ENCODE measurements at regions not wholly inside any gene's neighbourhood (a gene's known extent, or its start where the extent isn't known, plus 50 kb on each side); places are given as distances from the start of the nearest gene placed in this dataset.

- Histone ChIP-seq H3K9me1 (ENCODE audit: control insufficient read depth, insufficient read depth, low read length) (no peaks in the 10 kb centered on the region), H3K9me3 (replicated peaks; ENCODE audit: control insufficient read depth, insufficient read depth, low read depth, low read length) (no peaks in the 10 kb centered on the region), H3K4me1 (replicated peaks in 1 of 2; ENCODE audit: control insufficient read depth in 2 of 2, insufficient read depth in 2 of 2, low read length in 2 of 2) (no peaks in the 10 kb centered on the region), H3K27me3 (ENCODE audit: control insufficient read depth in 2 of 2, insufficient read depth in 2 of 2, low read length in 2 of 2) (no peaks in the 10 kb centered on the region; a peak in 1 of 5 replicates), H3K9ac (ENCODE audit: insufficient read depth in 1 of 2, low read depth in 2 of 2, low read length in 2 of 2) (no peak overlapping the region), H3K27ac (ENCODE audit: extremely low read depth, low read depth, low read length) (no peak overlapping the region), H2AFZ (ENCODE audit: low read depth, low read length) (no peak overlapping the region), H3K36me3 (ENCODE audit: control insufficient read depth, insufficient read depth, low read length) (no peaks in the 10 kb centered on the region), H3K4me2 (ENCODE audit: insufficient read depth, low read length) (no peak overlapping the region), H3K4me3 (no peak overlapping the region), H4K20me1 (replicated peaks; ENCODE audit: control insufficient read depth, insufficient read depth, low read length) (no peaks in the 10 kb centered on the region), H3K79me2 (ENCODE audit: control insufficient read depth, insufficient read depth, low read length) (no peaks in the 10 kb centered on the region)
- no TSS peak for BruUV-seq (replicated peaks)
- ATAC-seq = no peak
- POLR2A ChIA-PET = no interaction called here
- in situ Hi-C loops (cut with MboI) = no loop called here
- 1% methylated on average over 7 of the region's 7 CpGs for WGBS (ENCODE audit: insufficient coverage, low coverage, missing lambda C conversion rate)
- TF ChIP-seq ARID3A (IDR thresholded peaks at IDR 0.05; ENCODE audit: borderline replicate concordance, low read depth, low read length) (no peak), RUNX1 (IDR thresholded peaks at IDR 0.05; ENCODE audit: low read depth) (no peak), SMARCC2 (IDR thresholded peaks at IDR 0.05; ENCODE audit: low read depth) (no peak), POLR2AphosphoS2 (IDR thresholded peaks at IDR 0.05; ENCODE audit: low read length) (no peak), MBD1 (CRISPR knock-in tag; IDR thresholded peaks at IDR 0.05) (no peak), RBM39 (optimal IDR thresholded peaks at IDR 0.05; ENCODE audit: low read depth, low read length) (no peak), SOX6 (IDR thresholded peaks at IDR 0.05) (no peak), HBP1 (CRISPR knock-in tag; IDR thresholded peaks at IDR 0.05) (no peak), MEF2A (IDR thresholded peaks at IDR 0.05; ENCODE audit: control insufficient read depth, low read depth, low read length) (no peak), COPS2 (conservative IDR thresholded peaks at IDR 0.05) (no peak), PREB (CRISPR knock-in tag; IDR thresholded peaks at IDR 0.05) (no peak), KAT8 (IDR thresholded peaks at IDR 0.05; ENCODE audit: low read depth) (no peak), CTBP1 (IDR thresholded peaks at IDR 0.05; ENCODE audit: borderline replicate concordance) (no peak), BDP1 (IDR thresholded peaks at IDR 0.05; ENCODE audit: insufficient read depth, insufficient read length) (no peak), ELF1 (tag; IDR thresholded peaks at IDR 0.05) (no peak)
- CTCF ChIA-PET (ENCODE audit: low intra/inter-chr PET ratio) = no interaction called here
- no peak for DNase-seq (ENCODE audit: extremely low read depth in 1 of 4, low spot score in 3 of 4)
- intact Hi-C loops (cut with micrococcal nuclease) = no loop called here
- FAIRE-seq = no peak
Measured at GRCh38 chr2:136223274-136223673, 105.3 kb upstream of the CXCR4 start.
